COR-L47 (cell line): ENCODE measurements at regions not wholly inside any gene's neighbourhood (a gene's known extent, or its start where the extent isn't known, plus 50 kb on each side); places are given as distances from the start of the nearest gene placed in this dataset.
A peak's percentile ranks its signal among the peaks of the same experiment; 100 is the strongest.

Experiments used
- DNase-seq: peaks from one replicate; lab custom pipeline; 2025; lab: John Stamatoyannopoulos, UW

DNA sequence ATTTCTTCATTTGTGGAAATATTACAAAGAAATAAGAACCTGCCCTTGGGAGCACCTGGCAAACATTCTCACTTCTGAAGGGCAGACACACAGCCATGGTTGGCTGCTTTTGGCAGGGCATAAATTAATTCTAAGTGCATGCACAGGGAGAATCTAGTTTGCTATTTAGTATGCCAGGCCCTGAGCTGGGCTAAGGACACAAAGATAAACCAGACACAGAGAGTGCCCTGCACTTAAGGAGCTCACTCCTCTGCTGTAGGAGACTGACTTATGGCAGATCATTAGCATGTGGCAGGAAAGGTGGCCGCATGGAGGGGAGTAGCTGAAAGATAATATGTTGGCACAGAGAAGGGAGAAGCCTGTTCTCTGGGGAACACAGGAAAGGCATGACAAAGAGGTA lies 367.0 kb downstream of the LPIN1 start:
- no peak for DNase-seq

DNA sequence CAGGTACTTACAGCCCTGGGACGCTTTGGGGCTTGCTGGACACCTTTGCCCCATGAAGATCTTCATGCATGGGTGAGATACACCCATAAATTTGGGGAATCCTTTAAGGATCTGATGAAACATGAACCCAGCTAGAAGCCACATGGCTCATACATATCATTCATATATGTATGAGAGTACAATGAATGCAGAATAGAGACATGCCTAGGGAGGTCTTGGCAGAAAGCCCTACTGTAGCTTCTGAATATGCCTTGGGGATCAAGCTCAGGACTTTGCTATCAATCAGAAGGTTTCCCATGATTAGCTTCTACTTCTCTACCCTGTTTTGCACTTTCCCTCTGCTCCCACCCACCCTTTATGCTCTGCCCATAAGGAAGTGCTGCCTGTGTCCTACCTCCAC lies 368.4 kb downstream of the LPIN1 start:
- DNase-seq, result no peak

DNA sequence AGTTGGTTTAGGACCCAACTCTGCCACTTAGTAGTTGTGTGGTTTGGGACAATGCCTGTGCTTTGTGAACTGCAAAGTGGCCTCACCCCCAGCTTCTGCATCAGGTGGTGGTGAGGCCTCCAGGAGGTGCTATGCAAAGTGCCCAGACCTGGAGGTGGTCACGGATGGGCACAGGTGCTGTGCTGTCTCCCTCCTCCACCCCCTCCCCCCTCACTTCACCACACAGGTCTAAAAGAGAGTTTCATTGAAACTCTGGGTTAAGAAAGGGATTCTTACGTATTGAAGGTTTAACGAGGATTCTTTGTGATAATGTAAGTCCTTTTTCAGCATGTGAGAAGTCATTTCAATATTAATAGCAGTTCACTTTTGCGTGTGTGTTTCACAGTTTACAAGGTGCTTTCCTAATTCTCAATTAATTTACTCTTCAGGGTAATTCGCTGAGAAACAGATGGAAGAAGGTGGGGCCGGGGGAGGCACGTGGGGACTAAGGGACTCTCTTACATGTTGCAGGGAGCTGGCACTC lies 369.9 kb downstream of the LPIN1 start:
- no peak for DNase-seq

DNA sequence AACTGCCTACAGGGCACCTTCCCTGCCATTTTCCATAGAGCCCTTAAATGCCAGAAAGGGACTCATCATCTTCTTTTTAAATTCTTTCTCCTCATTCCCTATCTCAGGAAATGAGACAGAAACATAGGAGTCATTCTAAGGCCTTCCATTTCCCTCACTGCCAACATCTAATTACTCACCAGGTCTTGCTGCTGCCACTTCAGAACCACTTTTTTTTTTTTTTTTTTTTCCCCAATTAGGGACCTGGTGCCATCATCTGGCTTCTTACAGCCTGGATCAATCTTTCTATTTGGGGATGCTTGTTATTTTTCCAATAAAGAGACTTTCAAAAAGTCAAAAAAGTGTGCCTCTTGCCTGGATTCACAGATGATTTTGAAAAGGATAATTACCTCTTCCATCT lies 373.4 kb downstream of the LPIN1 start:
- DNase-seq, result no peak

DNA sequence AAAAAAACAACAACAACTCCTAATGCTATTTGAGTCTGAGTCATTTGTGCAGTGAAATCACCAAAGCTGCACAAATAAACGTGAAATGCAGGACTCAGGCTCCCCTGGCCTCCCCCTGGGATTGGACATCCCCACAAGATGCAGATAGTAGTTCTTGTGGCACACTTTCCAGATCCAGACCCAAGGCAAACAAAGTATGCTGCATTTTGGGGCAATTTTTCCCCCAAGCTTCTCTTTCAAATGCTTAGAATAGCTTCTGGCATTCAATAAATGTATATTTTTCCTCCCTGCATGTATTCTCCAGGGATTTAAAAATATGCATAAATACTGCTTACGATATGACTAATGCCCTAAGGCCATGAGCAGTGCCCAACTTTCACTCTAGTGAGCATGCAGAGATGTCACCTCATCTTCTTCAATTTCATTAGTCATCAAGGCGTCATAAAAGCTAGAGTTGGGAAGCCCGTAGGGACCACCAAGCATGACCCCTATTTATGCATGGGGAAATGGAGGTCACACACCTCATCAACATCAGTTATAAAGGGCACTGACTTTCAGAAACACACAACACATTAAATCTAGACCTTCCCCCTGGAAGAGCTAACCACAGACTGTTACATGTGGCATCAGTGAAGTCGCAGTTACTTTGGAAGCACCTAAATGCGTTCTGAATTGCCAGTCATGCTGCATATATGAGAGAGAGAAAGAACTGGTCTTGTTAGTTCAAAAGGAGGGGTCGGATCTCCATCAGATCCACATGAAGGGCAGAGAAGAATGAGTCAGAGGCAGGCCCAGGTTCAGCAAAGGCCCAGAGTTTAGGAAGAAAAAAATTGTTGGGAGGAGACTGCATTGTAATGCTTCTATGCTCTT lies 374.1 kb downstream of the LPIN1 start:
- DNase-seq, result no peak

DNA sequence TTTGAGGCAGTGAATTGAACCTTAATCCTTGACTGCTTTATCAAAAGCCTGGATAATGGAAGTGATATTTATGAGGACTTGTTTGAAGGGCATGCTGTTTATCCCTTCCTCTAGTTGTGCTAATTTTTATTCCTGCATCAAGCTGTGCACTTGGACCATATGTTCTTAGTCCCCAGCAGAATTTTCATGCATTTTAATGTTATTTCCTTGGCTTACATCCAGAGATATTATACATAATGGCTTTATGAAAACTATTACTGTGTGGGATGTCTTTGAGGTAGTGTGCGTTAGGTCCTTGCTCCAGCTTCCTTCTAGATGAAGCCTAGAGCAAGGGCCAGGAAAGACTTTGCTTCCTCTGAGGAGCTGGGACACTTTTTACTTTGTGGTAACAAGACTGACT lies 378.4 kb downstream of the LPIN1 start:
- DNase-seq, result no peak

DNA sequence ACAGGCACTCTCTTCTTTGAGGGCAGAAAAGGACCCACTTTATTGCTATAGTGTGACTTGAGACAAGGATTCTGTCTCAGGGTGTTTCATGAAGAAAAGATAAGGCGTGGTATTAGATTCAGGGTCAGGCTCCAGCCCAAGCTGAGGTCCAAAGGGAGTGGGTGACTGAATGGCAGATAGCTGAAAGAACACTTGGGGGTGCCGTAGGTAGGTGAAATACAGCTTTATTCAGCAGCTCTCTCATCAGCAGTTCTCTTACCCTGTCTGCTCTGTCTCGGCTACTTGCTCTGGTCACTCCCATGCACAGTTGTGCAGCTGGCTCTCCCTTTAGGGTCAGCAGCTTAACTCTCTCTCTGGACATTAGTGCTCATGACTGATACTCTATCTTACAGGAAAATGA lies 379.9 kb downstream of the LPIN1 start:
- DNase-seq, result no peak

DNA sequence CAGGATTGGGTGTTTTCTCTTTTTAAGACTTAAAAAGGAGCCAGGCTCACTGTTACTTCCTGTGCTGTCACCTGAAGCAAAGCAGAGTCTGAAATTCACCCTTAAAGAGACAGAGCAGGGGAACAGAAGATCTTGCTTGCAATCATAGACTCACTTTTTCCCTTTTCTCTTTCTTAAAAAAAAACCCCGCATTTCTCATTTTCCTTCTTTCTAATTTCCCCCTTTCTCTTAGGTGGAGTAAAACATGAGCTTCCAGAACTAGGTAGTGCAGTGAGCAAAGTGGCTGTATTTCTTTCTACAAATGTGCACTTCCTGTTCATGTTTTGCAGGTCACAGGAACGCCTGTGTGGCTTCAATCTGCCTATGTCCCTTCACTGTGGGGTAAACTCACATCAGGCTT lies 381.2 kb downstream of the LPIN1 start:
- DNase-seq, result no peak

DNA sequence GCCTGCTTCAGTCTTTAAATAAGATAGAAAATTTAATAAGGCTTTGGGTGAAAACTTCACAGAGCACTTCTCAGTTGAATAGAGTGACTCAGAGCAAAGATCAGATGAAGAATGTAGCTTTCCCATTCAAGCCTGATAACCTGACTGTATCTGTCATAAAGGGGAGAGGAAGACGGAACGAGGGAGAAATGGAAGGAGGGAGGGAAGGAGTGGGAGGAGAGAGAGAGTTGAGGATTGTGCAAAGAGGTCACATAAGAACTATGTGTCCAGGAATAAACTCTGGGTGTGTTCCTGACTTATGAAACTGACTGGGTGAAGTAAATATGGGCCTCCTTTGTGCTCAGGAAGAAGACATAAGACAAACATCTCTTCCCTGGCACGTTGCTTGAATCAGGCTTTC lies 385.5 kb downstream of the LPIN1 start:
- no peak for DNase-seq

DNA sequence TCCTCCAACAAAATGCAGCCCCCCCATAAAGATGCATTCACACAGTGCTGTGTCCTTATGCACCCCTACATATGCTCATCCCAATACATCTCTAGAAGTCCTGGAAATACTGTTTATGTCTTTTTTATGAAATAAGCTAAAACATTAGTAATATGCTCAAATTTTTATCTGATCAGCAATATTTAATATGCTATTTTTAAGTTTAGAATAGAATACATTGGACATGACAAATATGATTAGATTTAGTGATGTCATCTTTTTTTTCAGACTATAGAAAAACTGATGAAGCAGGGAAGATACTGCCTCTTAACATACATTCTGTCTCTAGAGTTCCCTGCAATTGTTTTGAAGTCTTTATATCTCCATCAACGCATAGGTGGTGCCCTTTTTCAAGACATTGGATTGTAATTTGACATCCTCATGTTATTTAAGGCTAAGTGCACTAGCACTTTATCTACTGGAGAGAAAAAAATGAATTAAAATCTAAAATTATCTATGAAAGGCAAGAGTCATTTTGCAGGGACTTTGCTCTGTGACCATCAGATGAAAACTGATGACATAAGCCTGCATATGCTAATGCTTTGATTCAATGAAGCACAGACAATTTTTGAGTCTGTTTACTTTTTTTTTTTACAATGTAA lies 395.3 kb downstream of the LPIN1 start:
- no peak for DNase-seq

DNA sequence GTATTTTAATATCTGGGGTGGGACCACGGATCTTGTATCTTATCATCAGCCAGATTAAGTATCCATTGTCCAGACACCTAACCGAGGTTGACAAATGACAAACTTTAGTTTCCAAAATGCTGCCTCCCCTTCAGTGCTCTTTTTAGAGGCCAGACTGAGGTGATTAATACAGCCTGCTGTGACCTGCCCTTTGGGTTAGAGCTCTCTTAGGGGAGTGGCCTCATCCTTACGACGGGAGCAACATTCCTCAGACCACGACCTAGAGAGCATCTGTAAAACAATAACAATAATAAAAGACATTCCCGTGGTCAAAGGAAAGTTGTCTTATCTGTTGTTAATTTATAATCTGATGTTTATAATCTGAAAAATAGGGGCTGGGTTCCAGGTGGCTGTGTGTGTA lies 405.3 kb downstream of the LPIN1 start:
- DNase-seq, result no peak

DNA sequence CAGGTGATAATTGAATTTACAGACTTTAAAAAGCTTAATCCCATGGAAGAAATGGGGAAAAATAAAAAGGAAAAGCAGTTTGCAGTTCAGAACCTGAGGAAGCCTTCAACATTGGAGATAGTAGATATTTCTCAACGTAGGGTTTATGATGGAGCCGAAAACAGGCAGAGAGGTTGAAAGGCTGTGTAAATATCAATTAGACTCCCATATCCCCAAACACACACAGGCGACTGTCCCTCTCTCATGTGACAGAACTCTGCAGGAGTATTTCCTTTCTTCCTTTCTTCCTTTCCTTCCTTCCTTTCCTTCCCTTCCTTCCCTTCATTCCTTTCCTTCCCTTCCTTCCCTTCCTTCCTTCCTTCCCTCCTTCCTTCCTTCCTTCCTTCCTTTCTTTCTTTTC lies 406.5 kb downstream of the LPIN1 start:
- DNase-seq, result no peak

DNA sequence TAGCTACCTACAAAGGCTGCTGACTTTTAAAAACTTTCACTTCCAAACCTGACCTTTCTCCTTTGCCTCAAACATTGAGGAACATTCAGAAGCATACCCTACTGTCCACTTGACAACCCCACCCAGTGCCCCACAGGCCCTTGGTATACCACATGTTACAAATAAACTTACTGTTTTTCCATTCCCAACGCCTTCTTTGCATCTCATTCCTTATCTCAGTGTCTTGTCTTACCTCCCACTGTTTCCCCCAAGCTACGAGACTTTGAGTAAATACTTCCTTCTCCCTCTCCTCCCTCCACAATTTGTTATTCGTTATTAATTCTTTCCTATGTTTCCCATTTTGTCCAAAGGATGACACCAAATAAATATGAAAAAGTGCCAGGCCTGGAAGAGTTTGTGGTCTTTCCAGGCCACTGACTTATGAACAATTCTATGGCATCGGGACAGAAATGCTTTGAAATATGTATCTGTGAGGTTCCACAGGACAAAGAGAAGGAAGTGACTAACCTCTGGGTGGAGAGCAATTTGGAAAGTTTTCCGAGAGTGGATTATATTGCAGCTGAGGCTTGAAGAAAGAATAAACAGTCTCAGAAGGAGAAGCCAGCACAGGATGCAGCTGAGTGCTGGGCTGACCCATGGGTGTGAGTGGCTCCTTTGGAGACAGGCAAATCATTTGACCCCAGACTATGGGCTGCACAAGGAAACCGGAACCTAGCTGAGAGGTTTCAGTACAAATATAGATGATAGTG lies 409.0 kb downstream of the LPIN1 start:
- no peak for DNase-seq

DNA sequence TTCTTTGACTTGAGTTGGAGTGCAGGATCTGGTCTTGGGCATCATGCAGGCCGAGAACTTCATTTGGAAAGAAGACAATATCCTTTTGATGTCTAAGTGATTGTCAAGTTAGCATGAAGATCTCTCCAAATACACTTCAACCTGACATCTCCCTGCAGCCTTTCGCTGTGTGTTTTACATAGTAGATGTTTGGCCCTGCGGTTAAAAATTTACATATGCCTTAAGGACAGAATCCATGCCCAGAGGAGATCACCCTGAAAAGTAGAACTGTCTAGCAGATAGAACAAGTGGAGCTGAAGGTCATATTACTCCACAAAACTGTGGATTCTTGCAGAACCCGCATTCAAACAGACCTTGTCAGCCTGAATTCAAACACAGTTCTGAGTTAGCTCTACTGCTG lies 409.9 kb downstream of the LPIN1 start:
- DNase-seq, result no peak

DNA sequence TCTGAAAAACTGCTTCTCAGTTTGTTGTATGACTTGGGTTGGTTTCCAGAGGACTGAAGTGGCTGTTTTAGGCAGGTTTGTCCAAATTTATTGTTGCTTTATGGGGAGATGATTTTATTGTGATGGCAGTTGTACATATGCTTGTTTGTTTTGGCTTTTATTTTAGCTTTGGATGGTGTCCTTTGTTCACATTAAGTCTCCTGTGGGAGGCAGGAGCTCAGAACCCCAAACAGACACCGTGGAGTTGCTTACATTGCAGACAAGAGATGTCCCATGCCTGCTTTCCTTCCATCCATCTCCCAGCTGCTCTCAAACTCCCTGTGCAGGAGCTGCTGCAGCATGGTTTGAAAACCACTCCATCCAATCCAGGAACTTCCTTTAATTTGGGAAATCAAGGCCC lies 414.7 kb downstream of the LPIN1 start:
- DNase-seq, result no peak

DNA sequence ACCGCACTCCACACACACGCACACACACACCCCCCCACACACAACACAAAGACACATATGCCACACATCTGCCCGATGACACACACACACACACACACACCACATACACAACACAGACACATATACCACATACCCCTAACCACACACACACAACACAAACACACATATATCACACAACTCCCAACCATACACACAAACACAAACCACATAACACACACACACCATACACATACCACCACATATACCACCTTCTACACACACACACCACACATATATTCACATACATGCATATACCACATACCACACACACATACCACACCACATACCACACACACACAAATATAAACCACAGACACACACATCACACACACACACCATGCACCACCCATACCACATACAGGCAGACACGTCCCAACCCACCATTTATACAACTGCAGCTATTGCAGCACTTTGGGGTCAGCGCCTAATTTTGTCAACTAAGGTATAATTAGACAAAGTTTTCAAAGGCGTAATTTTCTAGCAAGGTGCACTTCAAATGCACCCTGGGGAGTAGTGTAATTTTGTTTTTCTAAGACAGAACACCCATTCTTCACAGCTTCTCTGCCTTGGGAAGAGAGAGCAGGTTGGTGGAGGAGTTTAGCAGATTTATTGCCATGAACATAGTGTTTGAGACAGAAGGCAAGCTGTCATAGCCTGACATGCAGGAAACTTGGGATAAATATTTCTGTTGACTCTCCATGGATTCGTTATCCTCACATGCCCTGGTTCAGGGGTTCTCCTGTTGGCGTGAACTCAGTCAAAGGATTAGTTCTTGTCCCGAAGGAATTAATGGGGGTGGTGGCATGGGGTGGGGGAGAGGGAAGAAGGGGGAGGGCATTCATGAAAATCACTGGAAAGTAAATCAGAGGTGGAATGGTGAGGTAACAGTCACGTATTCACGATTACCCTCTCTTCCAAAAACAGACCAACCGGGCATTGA lies 416.1 kb downstream of the LPIN1 start:
- DNase-seq, result peak; percentile 53

DNA sequence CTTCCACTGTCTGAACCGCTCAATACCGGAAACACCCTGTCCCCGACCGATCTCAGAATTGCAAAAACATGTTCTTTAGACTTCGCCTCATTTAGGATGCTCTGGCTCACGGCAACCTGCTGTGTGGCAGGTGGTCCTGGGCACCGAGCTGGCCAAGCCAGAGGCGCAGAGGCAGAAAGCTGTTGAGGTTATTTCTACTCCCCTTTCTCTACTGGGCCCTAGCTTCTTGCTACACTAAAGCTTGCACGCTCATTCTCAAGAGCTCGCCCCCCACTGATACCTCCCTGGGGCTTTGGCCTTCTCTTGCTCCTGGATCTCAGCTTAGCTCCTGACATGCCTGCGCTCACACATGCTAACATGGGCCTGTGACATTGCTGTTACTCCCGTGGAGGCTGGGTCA lies 417.4 kb downstream of the LPIN1 start:
- no peak for DNase-seq

DNA sequence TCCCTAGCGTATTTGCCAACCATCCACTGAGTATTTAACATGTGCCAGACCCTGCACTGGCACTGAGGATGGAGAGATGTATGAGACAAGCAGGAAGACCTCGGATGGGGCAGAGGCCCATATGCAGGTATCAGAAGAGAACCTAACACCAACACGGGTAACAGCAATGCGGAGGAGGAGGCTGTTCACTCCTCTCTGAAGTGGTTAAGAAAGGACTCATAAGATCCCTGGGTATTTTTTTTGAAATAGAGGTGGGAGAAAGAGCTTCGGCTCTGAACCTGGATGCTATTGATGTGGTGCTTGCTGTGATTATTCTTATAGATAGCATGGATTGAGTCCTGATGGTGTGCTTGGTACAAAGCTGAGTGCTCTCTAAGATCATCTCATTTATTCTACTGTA lies 418.3 kb downstream of the LPIN1 start:
- DNase-seq, result no peak

DNA sequence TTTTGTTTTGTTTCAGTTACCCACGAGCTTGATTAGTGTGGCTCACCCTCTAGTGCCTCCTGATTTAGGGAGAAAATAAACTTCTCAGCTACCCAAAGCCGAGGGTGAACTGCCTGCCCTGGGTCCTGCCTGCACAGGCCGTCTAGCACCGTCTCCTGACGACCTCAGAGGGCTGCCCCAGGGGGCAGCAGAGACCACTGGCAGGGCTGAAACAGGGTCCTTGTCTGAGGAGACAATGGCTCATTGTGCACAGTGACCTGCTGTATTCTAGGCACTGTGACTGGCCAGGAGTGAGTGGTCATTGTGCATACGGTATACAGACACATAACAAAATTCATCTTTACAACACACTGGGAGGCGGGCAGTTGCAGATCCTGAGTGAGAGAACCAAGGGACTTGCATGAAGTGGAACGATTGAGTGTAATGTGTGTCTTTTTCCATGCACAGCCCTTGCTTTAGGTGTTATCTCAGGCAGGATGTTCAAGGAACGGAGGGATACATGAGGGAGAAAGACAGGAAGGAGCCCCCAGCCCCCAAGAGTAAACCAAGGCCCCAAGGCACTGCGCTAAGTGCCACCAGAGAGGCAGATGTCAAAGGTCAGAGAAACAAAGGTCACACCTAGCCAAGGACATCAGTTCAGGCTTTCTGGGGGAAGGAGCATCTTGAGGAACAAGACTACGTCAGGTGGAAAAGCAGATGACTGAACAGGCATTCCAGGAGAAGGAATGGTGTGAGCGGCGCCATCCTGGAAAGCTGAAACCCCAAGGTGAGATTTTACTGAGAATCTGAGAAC lies 421.3 kb downstream of the LPIN1 start:
- DNase-seq, result no peak

DNA sequence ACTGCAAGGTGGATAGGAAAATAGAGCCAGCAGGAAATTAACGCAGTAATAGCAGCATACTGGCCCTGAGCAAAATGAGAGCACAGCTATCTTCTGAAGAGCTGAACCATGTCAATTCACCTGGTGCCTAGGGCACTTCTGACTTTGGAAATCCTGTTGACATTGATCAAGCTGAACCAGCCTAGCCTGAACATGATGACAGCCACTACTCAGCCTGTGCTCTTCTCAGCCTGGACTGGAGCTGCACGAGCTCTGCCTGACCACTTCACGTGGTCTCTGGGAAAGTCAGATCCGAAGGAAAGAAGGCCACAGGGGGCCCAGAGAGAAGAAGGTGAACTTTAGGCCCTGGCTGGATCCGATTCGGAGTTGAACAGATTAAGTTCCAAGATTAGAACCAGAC lies 421.9 kb downstream of the LPIN1 start:
- DNase-seq, result no peak
